GM19238 (cell line): ENCODE measurements at regions not wholly inside any gene's neighbourhood (a gene's known extent, or its start where the extent isn't known, plus 50 kb on each side); places are given as distances from the start of the nearest gene placed in this dataset.

Source experiments
- DNase-seq: peaks from one replicate; pipeline ENCODE4 v3.0.0; 2011; ENCODE audit warnings: low spot score; ENCODE audit not compliant: insufficient read length

DNA sequence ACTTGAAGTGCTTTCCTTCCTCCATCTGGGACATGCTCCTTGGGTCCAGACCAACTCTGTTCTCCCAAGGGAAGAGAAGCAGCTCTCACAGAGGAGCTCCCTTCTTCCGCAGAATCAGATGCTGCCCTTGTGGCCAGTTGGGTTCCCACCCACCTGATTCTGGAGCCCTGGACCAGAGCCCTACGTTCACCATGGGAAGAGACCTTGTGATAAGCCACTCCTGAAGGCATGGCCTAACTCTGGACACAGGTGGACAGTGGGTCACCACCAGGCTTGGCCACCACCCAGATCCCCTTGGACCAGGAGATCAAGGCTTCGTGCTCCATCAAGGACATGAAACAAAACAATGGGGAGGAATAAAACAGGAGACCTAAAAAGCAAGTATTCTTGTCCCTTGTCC is 172.2 kb downstream of the RPLP1 start:
- no peak for DNase-seq

DNA sequence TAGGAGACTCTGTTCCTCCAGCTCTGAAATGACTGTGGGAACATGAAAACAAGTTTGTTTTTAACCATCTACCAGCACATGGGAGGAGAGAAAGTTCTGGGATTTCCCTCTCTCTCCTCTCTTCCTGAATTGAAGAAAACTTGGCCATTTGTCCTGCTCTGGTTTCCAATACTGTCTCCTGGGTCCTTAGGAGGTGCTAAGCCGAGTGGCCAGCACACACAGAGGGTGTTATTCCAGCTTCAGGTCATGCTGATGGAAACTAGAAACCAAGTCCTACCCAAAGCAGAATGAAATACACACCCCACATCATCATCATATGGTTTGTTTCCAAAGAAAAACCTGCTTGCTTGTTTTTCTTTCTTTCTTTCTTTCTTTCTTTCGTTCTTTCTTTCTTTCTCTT is 172.7 kb downstream of the RPLP1 start:
- no peak for DNase-seq

DNA sequence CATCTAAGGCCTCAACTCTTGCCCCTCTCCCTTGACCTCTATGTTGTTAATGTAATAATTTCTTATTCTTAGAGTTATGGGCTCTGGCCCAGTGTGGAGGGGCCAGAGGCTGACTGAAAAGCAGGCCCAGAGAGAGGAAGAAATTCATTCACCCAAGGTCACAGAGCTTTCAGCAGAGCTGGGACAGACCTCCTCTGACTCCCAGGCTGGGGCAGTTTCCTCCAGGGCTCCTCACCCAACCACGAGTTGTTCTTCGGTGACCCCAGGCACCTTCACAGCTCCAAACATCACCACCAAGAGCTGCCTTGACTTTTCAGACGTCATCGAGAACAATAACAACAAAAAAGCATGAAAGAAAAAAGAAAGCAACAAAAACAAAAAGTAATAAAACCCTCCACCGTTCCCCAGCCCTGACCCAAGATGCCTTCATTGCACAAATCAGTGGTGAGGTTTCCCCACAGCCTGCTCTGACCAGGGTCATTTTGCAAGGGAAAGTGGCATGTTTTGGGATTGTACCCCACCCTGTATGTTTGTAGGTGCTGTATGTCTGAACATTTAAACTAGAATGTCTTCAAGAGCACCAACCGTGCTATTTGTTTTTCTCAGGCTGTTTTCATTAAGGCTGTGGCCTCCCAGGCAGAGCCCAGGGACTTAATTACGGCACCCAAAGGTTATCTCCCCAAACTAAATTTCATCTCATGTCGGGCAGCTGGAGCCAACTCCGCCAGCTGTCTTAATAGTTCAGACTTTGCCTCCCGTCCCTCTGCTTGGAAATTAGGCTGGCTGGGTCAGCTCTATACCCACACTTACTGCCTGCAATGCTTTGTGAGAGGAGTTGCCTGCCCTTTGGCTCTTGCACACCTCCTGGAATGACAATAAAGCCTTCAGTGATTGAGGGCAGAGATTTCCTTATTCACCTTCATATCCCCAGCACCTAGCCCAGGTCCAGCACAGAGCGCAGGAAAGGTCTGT is 173.8 kb downstream of the RPLP1 start:
- no peak for DNase-seq

DNA sequence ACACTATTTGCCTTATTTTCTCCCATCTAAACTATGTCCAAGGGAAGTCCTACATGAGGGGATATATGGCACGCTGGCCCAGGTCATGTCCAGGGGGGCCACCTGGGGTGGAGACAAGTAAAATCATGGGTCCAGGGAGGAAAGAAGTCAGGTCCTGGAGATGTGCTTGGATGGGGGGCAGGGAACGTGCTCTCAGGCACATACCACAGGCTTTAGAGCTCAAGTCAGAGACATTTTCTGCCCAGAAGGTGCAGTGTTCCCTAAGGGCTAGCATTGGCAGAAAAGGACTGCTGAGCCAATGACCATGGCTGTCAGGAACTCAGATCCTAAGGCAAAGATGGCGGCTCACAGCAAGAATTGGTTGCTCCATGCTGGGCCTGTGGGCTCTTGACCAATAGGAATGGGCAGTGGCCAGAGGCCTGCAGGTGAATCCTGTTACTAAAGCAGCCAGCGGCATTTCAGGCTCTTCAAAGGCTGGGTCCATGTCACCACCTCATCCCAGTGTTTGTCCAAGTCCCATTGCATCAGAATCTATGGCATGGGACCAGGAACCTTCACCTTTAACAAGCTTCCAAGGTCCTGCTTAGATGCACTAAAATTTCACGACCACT is 175.0 kb downstream of the RPLP1 start:
- no peak for DNase-seq

DNA sequence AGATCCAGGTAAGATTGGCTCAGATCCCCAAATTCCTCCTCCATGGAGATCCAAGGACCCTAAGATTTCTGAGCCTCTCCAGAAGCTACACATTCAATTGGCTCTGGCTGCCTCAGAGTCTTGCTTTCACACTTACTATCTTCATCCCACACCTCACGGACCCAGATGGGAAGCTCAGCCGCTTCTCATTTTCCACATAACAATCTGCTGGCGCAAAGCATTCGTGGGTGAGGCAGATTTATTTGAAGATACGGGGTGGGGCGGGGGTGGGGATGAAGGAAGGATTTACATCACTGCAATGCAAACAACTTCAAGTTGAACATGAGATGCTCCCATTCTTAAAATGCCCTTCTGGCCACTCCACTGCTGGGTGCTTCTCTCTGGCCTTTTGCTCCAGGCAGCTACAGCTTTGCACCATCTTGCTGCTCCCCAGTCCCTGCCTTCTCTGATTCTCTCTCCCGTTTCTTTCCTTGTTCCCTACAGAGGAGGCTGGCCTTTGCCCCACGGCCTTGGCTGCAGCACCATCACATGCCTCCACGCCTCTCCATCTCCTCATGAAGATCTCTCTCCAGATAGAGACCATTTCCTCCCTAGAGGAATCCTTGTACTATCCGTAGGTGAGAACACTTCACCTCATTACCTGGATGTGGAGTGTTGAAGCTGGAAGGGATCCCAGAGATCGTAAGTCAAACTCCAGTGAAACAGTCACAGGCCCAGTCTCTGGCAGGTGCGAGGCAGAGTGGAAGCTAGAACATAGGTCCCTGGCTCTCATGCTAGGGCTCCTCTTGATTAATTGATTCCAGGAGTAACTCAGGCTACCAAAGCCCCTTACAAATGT is 175.9 kb downstream of the RPLP1 start:
- no peak for DNase-seq

DNA sequence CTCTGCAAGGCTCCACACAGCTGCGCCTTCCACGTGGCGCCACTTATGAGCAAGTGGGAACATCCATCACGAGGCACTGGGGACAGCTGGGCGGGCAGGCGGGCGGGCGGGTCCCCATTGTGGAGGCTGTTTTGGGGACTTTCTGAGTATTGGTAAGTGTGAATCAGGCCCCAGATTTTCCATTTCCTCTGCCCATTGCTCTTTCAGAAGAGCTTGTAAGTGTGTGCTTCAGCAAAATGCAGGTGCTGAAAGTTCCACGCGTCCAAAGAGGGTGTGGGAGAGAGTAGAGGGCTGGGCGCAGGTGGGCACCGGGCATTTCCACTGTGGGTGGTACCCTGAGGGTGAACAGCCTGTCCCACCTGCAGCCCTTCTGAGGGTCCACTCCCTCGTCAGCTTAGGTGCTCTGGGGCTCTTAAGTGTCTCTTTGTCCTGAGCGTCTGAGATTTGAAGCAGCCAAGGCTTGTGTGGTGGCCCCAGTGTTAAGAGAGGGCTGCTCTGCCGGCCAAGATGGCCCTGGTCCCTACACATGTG is 177.1 kb downstream of the RPLP1 start:
- no peak for DNase-seq

DNA sequence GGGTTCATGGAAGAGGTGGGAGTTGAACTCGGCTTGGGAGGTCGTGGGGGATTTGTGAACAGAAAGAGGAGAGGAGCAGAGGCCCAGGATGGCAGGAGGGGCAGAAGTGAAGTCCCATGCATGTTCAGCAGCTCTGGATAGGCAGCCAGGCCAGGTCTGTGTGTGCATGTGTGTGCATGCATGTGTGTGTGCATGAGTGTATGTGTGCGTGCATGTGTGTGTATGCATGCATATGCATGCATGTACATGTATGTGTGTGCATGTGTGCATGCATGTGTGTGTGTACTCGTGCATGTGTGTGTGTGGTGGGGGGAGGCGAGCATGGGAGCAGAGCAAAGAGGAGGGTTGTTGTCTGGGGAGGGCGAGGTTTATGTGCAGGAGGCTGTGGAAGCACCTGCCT is 178.4 kb downstream of the RPLP1 start:
- DNase-seq: no peak

DNA sequence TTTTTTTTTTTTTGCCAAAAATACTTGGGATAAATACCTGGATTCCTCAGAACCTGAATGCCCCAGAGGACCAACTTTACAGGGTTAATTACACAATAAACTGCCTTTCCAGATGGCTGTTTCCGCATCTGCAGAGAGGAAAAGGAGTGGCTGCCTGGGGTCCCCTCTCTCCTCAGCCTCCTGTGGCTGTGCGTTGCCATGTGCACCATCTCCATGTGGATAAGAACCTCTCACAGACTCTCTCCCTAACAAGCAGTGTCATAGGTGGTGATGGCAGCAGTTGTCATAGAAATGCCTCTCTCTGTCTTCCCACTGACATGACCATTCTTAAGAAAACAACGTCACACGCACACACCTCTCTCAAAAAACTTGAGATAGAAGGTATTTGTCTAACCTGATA is 179.4 kb downstream of the RPLP1 start:
- no peak for DNase-seq

DNA sequence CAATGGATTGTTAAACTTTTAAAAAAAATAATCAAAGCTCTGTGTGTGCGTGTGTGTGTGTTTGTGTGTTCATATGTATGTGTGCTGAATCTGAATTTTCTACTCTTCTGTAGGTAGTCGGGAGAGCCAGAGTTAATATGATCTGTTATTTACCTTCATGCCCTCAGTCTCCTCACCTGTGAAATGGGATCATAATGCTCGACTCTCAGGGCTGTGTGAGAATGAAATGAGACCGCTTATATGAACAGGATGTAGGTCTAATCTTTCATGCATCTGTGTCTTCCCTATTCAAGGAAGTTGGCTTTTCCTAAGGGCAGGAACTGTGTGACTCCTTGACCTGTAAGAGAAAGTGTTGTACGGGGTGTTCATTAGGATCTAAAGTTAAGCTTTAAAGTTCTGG is 182.2 kb downstream of the RPLP1 start:
- DNase-seq: no peak

DNA sequence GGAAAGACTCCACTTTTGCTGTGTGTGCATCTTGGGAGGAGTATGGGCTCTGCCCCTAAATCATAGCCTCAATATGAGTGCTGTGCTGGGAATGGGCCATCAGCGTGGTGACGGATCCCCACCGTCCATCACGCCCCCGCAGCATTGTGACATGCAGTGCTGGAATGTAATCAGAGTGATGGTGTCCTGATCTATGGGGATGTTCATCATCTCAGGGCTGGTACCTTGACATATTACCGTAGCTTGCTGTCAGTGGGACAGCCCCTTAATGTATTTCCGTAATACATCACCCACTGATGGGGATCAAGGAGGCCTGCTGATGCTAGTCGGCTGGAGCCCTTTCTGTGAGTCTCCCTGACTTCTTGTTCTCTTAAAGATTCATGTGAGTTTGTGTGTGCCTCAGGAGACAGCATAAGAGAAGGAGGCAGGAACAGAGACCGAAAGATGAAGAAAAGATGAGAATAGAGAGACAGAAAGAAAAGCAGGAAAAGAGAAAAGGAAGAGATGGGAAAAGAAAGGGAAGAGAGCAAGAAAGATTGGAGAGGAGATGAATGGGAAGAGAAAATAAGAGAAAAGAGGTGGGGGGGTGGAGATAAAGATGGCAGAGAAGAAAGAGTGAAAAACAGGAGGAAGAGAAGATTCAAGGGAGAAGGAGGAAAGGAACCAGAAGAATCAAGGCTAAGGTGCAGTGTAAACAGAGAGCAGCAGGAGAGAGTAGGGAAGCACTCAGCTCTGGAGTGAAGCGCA is 183.7 kb downstream of the RPLP1 start:
- no peak for DNase-seq

DNA sequence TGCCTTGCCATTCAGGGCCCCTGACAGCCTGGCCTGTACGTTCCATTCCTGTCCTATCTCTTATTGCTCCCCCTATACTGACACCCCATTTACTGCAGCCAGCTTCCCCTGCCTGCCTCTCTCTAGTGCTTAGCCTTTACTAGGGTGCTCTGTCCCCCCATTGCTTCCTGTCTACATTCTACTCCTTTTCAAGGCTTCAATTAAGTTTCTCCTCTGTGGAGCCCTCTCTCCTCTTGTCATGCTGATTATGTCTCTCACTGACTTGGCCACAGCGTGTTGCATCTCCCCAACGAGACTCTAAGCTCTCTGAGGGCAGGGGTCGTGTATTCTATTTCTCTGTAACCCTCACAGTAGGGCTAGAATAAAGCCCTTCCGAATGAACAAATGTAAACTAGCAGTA is 185.2 kb downstream of the RPLP1 start:
- no peak for DNase-seq

DNA sequence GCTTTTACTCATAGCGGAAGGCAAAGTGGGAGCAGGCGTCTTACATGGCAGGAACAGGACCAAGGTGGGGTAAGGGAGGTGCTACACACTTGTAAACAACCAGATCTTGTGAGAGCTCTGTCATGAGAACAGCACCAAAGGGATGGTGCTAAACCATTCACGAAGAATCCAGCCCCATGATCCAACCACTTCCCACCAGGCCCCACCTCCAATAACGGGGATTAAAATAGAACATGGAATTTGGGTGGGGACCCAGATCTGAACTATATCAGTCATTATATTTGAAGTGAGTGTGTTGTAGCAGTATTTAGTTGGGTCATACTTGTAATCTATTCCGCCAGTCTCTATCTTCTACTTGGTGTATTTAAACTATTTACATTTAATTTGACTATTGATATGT is 190.9 kb downstream of the RPLP1 start:
- no peak for DNase-seq

DNA sequence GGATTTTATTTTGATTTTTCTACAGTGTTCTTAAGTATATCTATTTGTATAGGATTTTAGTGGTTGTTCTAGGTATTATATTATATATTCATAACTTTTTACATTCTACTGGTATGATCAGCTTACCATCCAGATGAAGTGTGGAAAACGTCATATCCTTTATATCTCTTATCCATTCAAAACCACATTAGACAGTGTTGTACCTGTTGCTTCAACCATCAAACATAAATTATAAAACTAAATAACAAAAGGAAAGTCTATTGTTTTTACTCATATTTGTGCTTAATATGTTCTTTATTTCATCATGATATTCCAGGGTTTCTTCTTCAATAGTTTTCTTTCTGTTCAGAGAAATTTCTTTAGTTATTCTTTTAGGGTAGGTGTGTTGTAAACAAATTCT is 191.4 kb downstream of the RPLP1 start:
- no peak for DNase-seq

DNA sequence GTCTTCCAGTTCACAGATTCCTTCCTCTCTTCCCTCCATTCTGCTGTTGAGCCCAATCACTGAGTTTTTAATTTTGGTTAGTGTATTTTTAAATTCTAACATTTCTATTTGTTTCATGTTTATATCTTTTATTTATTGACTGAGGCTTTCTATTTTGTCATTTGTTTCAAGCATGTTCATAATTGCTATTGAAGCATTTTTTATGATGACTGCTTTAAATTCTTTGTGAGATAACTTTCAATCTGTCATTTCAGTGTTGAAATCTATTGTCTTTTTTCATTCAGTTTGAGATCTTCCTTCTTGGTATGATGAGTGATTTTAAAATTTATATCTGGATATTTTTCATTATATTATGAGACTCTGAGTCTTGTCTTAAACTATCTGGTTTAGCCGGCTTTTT is 192.3 kb downstream of the RPLP1 start:
- no peak for DNase-seq

DNA sequence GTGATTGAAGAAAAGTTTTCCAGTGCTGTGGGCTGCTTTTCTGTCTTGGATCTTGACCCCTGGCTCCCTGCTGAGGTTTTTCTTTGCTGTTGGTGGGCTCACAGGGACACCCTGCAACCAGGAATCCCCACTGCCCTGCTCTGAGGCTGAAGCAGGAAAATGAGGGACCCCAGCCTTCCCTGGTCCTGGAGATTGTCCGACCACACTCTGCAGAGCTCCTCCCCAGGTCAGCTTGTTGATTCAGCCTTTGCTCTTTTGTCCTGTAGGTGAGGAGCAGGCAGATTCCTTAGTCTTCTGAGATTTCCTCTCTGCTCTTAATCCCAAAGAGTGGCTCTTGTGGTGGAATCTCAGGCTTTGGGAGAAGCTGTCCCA is 194.5 kb downstream of the RPLP1 start:
- no peak for DNase-seq

DNA sequence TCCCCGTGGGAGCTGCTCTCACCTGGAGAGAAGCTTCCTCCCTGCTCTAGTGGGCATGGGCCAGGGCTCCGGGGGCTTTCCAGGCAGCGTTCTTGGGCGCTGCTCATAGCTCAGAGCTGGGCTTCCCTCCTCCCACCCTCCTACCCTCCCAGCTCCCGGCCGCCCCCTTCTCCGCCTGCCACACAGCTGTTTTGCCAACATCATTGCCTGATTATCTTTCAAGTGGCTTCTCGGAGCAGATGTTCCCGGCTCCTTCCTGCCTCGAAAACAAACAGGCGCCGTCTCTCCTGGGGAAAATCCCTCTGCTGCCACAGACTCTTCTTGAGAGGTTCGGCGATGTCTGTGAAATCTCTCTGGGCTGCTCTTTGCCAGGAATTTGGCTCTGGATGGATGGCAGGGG is 195.6 kb downstream of the RPLP1 start:
- no peak for DNase-seq

DNA sequence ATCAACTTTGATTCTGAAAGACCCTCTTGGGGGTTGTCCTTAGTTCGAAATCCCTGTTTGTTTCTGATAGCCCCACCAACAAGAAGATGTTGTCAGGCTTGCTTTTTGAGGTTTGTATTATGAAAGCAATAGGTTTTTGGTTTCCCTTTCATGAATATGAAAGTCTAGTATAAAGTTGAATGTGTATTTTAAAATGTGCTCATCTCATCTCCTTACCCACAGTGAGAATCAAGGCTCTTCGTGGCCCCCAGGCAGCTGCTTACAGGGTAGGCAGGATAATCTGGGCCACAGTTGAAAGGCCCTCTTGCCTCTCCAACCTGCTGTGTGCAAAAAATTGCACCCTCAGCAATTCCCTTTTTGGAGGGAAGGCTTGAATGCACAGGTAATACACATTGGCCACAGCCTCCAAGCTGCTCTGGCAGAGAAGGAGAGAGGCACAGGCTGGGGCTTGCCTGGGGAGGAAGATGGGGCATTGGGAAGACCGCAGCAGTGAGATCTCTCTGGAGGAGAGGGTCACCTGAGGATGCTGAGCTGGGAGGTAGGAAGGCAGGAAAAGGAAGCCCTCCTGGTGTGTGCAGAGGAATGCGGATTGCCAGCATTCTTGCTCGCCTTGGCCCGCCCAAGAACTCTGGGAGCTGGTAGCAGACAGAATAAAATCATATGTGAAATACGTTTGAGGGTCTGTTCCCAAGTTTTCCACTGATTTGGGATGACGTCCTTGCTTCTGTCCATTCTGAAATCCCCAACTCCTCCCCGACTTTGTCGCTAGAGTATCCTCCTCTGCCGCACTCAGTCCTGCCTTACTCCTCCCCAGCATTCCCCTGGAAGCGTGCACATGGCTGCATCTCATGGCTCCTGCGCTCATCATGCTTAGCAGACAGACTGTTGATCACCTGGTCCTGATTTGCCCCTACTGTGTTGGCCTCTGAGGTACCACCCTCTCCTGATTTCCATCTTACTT is 196.4 kb downstream of the RPLP1 start:
- DNase-seq: no peak

DNA sequence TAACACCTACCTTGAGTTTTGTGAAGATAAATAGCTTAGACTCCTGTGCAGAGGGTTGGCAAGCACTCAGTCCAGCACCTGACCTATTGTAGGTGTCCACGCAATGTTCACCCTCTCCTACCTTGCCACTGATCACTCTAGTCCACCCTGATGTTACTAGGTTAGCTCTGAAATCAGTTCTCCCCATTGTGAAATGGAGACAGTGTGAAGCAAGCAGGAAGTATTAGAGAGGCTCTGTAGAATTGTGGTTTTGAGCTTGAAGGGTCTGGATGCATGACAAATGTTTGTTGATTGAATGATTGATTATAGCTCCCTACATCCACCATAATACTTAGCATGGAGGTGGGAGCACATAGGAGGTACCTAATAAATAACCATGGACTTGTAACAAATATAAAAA is 199.7 kb downstream of the RPLP1 start:
- DNase-seq: no peak

DNA sequence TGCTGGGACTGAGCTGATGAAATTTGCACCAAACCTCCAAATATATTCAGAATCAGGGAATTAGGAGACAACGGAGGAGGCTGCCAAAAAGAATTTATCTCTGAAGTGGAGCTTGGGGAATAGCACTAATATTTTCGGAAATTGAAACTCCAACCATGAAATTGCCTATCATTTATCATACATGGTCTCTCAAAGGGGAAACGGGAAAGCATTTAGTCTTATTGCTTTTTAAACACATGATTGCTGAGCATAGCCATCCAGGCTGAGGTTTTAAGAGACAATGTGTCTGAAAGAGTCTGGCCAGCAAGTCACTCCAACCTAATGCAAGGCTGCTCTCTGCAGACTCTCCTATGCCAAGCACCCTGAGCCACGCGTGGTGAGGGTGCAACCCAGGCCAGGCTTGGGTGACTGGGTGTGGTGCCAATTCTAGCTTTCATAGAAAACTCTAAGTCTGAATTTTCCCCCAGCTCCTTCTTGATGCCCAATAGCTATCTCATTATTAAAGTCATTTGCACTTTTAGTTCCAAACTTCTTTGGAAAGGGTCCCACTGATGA is 200.2 kb downstream of the RPLP1 start:
- DNase-seq: no peak

DNA sequence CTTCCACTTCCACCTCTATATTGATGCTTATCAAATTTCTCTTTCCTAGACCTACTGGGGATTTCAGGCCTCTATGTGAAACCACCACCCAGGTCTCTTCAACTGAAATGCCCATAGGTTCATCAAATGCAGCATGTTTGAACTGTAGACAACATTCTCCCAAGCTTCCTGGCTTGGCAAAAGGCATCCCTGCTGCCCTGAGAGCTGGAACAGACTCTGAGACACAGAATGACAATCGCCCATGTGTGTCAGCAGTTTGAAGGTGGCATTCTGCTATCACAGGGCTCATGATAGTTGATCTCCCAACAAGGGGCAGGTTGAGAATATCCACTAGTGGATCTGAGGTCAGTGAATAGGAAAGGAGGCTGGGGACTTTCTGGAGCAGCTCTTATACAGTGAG is 200.7 kb downstream of the RPLP1 start:
- DNase-seq: no peak
